SK-N-SH treated with all-trans-retinoic acid at 6 μM for 48 hours (cell line): ENCODE measurements at regions not wholly inside any gene's neighbourhood (a gene's known extent, or its start where the extent isn't known, plus 50 kb on each side); places are given as distances from the start of the nearest gene placed in this dataset.
A peak's percentile ranks its signal among the peaks of the same experiment; 100 is the strongest.

ENCODE experiments used
- ATAC-seq: fragments of 200-7000 bp; cut with Tn5 transposase; 3 replicates; pipeline ENCODE4 v1.9.1; 2020; ENCODE audit warnings: mild to moderate bottlenecking, moderate library complexity
- ARNTL ChIP-seq: fragments of 450-650 bp; formaldehyde crosslinking; IDR thresholded peaks from 2 replicates; pipeline ENCODE4 v1.5.0; 2020; ENCODE audit warnings: low read depth, mild to moderate bottlenecking, moderate library complexity, borderline replicate concordance
- BACH2 ChIP-seq: fragments of 250-450 bp; sonication (Bioruptor Pico); IDR thresholded peaks from 2 replicates; pipeline ENCODE4 v1.9.0; 2021; ENCODE audit warnings: mild to moderate bottlenecking, borderline replicate concordance
- CSDC2 ChIP-seq: fragments of 250-450 bp; sonication (Bioruptor Pico); IDR thresholded peaks from 2 replicates; pipeline ENCODE4 v1.5.0; 2020; ENCODE audit warnings: mild to moderate bottlenecking, moderate library complexity
- ESRRG ChIP-seq: fragments of 250-450 bp; sonication (Bioruptor Pico); IDR thresholded peaks from 2 replicates; pipeline ENCODE4 v1.6.1; 2021; ENCODE audit warnings: mild to moderate bottlenecking
- GLIS3 ChIP-seq: fragments of 250-450 bp; sonication (Bioruptor Pico); IDR thresholded peaks from 2 replicates; pipeline ENCODE4 v1.5.0; 2020; ENCODE audit warnings: mild to moderate bottlenecking, moderate library complexity
- OSR1 ChIP-seq: fragments of 250-450 bp; sonication (Bioruptor Pico); IDR thresholded peaks from 2 replicates; pipeline ENCODE4 v1.8.0; 2022; ENCODE audit warnings: moderate library complexity, mild to moderate bottlenecking, inconsistent platforms
- PPARA ChIP-seq: fragments of 250-450 bp; sonication (Bioruptor Pico); IDR thresholded peaks from 2 replicates; pipeline ENCODE4 v1.5.0; 2020; ENCODE audit warnings: mild to moderate bottlenecking, borderline replicate concordance
- SNAI2 ChIP-seq: fragments of 250-450 bp; sonication (Bioruptor Pico); IDR thresholded peaks from 2 replicates; pipeline ENCODE4 v1.5.0; 2020; ENCODE audit warnings: mild to moderate bottlenecking, moderate library complexity
- TOX ChIP-seq: fragments of 250-450 bp; sonication (Bioruptor Pico); IDR thresholded peaks from 2 replicates; pipeline ENCODE4 v1.8.0; 2021; ENCODE audit warnings: mild to moderate bottlenecking, moderate library complexity, borderline replicate concordance
- ZC3H10 ChIP-seq: fragments of 250-450 bp; sonication (Bioruptor Pico); IDR thresholded peaks from 2 replicates; pipeline ENCODE4 v1.5.1; 2021; ENCODE audit warnings: mild to moderate bottlenecking, moderate library complexity
- ZFP30 ChIP-seq: fragments of 450-650 bp; formaldehyde crosslinking; IDR thresholded peaks from 2 replicates; pipeline ENCODE4 v1.5.0; 2022; ENCODE audit warnings: mild to moderate bottlenecking, moderate library complexity
- ZNF565 ChIP-seq: fragments of 450-650 bp; formaldehyde crosslinking; conservative IDR thresholded peaks from 2 replicates; pipeline ENCODE4 v1.5.0; 2020; ENCODE audit warnings: low read depth, mild to moderate bottlenecking, moderate library complexity
- TF ChIP-seq, protein P1 (sequence below): fragments of 250-450 bp; sonication (Bioruptor Pico); IDR thresholded peaks from 2 replicates; pipeline ENCODE4 v1.5.0; 2020; ENCODE audit warnings: mild to moderate bottlenecking, moderate library complexity
- TF ChIP-seq, protein P2 (sequence below): fragments of 250-450 bp; sonication (Bioruptor Pico); IDR thresholded peaks from 2 replicates; pipeline ENCODE4 v1.5.1; 2020; ENCODE audit warnings: low read depth, mild to moderate bottlenecking, moderate library complexity
- TF ChIP-seq, protein P3 (sequence below): fragments of 250-450 bp; sonication (Bioruptor Pico); IDR thresholded peaks from 2 replicates; pipeline ENCODE4 v1.8.0; 2021; ENCODE audit warnings: low read depth, mild to moderate bottlenecking, moderate library complexity, borderline replicate concordance
- TF ChIP-seq, protein P4 (sequence below): fragments of 250-450 bp; sonication (Bioruptor Pico); IDR thresholded peaks from 2 replicates; pipeline ENCODE4 v1.8.0; 2020; ENCODE audit warnings: mild to moderate bottlenecking, moderate library complexity, borderline replicate concordance

DNA sequence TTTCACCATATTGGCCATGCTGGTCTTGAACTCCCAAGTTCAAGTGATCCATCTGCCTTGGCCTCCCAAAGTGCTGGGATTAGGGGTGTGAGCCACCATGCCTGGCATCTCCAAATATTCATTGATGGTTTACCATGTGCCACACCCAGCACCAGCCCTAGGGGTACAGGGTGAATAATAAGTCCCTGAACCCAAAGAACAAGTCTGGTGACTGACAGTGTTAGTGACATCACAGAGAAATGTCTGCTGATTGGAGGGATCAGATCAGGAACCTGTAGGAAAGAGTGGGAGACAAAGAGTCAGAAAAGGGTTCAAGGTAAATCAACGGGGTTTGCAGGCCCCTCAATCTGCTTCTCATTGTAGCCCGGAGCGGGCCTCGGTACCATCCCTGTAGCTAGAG, 118.4 kb upstream of the NABP1 start (continued):
- TF ChIP-seq, protein P1, sequence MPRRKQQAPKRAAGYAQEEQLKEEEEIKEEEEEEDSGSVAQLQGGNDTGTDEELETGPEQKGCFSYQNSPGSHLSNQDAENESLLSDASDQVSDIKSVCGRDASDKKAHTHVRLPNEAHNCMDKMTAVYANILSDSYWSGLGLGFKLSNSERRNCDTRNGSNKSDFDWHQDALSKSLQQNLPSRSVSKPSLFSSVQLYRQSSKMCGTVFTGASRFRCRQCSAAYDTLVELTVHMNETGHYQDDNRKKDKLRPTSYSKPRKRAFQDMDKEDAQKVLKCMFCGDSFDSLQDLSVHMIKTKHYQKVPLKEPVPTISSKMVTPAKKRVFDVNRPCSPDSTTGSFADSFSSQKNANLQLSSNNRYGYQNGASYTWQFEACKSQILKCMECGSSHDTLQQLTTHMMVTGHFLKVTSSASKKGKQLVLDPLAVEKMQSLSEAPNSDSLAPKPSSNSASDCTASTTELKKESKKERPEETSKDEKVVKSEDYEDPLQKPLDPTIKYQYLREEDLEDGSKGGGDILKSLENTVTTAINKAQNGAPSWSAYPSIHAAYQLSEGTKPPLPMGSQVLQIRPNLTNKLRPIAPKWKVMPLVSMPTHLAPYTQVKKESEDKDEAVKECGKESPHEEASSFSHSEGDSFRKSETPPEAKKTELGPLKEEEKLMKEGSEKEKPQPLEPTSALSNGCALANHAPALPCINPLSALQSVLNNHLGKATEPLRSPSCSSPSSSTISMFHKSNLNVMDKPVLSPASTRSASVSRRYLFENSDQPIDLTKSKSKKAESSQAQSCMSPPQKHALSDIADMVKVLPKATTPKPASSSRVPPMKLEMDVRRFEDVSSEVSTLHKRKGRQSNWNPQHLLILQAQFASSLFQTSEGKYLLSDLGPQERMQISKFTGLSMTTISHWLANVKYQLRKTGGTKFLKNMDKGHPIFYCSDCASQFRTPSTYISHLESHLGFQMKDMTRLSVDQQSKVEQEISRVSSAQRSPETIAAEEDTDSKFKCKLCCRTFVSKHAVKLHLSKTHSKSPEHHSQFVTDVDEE (CRISPR knock-in tag) = no peak

DNA sequence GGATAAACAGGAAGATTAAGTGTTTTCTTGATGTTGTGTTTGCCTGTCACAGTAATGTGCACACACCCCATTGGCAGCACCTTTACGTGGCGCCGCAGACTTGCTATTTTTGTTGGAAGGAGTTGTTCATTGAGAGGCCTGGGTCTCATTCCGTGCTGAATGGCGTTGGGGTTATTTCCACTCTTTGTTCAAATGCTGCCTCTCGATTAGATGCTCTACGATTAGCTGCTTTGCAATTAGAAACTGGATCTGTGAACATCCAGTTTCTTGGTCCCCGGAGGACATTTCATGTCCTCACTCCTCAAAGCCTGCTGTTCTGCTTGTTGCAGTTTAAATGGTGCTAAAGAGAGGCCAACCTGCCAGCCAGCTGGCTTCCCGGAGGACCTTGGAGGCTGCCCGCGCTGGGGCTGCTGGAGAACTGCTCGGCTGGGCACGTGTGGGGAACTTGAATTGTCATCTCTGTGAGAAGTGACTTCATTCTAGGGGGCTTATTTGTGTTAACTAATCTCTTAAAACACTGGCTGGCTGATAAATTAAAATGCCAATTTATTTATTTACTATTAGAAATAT, 117.4 kb upstream of the NABP1 start:
- TF ChIP-seq ESRRG (no peak), ZNF565 (CRISPR knock-in tag) (no peak)
- no peak for ATAC-seq

DNA sequence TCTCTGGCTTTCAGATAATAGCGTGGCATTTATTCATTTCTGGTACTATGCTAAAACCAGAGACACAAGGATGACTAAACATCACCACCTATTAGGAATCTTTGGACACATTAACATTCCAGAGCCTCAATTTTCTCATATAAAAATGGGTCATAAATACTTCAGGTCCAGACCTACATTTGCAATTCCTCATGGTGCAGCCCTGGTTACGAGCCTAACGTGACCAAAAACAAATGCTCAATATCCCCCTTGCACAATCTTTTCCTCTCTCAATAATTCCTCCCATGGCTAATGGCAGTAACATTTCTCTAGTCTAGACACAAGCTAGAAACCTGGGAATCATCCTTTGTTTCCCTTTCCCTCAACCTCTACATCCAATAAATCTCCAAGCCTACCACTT, 112.8 kb upstream of the NABP1 start:
- ATAC-seq = no peak
- no peak for TF ChIP-seq BACH2 (CRISPR knock-in tag)
- TF ChIP-seq SNAI2 (CRISPR knock-in tag) = no peak
- TF ChIP-seq GLIS3 (CRISPR knock-in tag) = no peak
- no peak for TF ChIP-seq ZNF565 (CRISPR knock-in tag)
- TF ChIP-seq, protein P1 (CRISPR knock-in tag) = no peak
- no peak for TF ChIP-seq ZC3H10 (CRISPR knock-in tag)
- TF ChIP-seq, protein P2, sequence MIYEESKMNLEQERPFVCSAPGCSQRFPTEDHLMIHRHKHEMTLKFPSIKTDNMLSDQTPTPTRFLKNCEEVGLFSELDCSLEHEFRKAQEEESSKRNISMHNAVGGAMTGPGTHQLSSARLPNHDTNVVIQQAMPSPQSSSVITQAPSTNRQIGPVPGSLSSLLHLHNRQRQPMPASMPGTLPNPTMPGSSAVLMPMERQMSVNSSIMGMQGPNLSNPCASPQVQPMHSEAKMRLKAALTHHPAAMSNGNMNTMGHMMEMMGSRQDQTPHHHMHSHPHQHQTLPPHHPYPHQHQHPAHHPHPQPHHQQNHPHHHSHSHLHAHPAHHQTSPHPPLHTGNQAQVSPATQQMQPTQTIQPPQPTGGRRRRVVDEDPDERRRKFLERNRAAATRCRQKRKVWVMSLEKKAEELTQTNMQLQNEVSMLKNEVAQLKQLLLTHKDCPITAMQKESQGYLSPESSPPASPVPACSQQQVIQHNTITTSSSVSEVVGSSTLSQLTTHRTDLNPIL (CRISPR knock-in tag) = no peak
- no peak for TF ChIP-seq PPARA
- TF ChIP-seq TOX = no peak
- TF ChIP-seq CSDC2 (CRISPR knock-in tag) = no peak
- no peak for TF ChIP-seq ZFP30 (CRISPR knock-in tag)
- TF ChIP-seq, all 23 proteins: peak for 0

DNA sequence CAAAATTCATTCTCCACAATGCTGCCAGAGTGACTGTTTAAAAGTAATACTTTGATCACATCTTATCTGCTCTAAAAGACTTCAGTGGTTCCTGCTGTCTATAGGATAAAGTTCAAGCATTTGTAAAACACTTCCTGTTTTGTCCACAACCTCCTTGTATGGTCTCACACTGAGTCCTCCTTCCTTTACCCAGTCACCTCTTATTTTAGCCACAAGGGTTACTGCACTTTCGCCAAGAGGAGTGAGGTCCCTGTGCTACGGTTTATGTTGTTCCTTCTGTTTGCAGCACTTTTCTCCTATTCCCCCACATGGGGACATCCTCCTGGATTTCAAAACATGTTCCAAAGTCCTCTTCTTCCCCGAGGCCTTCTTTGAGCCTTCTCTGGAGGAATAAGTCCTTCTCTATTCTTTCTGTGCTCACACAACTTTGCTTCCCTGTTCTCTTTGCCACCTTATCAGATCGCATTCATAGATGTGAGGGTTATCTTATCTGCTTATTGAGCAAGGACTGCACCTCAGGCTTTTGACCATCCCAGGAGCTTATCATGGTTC, 112.2 kb upstream of the NABP1 start:
- TF ChIP-seq OSR1 (no peak), BACH2 (CRISPR knock-in tag) (no peak), PPARA (no peak), ESRRG (no peak), ARNTL (CRISPR knock-in tag) (no peak)
- TF ChIP-seq, protein P3, sequence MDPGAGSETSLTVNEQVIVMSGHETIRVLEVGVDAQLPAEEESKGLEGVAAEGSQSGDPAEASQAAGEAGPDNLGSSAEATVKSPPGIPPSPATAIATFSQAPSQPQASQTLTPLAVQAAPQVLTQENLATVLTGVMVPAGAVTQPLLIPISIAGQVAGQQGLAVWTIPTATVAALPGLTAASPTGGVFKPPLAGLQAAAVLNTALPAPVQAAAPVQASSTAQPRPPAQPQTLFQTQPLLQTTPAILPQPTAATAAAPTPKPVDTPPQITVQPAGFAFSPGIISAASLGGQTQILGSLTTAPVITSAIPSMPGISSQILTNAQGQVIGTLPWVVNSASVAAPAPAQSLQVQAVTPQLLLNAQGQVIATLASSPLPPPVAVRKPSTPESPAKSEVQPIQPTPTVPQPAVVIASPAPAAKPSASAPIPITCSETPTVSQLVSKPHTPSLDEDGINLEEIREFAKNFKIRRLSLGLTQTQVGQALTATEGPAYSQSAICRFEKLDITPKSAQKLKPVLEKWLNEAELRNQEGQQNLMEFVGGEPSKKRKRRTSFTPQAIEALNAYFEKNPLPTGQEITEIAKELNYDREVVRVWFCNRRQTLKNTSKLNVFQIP = no peak
- ATAC-seq = no peak

DNA sequence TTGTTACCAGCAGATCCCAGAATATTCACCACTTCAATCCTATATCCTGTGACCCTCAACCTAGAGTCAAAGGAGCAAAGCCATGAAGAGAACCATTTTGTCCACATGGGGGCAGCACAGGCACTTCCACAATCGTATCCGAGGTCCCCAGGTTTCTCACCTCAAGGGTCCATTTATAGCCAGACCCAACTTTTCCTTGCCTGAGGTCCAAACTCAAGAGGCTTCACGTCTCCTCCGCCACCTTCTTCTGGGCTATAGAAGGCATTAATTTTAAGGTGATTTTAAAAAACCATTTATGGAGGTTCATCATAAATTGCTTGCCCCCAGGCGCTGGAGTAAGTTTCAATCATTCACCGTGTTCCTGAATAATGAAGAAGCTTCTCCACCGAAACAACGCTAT, 111.6 kb upstream of the NABP1 start:
- ATAC-seq = peak; percentile 90
- TF ChIP-seq, protein P4, sequence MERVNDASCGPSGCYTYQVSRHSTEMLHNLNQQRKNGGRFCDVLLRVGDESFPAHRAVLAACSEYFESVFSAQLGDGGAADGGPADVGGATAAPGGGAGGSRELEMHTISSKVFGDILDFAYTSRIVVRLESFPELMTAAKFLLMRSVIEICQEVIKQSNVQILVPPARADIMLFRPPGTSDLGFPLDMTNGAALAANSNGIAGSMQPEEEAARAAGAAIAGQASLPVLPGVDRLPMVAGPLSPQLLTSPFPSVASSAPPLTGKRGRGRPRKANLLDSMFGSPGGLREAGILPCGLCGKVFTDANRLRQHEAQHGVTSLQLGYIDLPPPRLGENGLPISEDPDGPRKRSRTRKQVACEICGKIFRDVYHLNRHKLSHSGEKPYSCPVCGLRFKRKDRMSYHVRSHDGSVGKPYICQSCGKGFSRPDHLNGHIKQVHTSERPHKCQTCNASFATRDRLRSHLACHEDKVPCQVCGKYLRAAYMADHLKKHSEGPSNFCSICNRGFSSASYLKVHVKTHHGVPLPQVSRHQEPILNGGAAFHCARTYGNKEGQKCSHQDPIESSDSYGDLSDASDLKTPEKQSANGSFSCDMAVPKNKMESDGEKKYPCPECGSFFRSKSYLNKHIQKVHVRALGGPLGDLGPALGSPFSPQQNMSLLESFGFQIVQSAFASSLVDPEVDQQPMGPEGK (CRISPR knock-in tag) = no peak
- TF ChIP-seq ESRRG = no peak
